ENCODE measurements at regions not wholly inside any gene's neighbourhood (a gene's known extent, or its start where the extent isn't known, plus 50 kb on each side); places are given as distances from the start of the nearest gene placed in this dataset.

- no peaks in the 10 kb centered on the region for H3K9me3 ChIP-seq (ENCODE audit: low read depth, low read length)
- H3K36me3 ChIP-seq (ENCODE audit: insufficient read depth, low read length) = no peaks in the 10 kb centered on the region
- no peak overlapping the region for H3K4me3 ChIP-seq
- no peak overlapping the region for H3K27ac ChIP-seq
- no peak for DNase-seq (ENCODE audit: low read depth, low spot score)
- TF ChIP-seq EZH2 (IDR thresholded peaks at IDR 0.05) (no peak), POLR2AphosphoS5 (IDR thresholded peaks at IDR 0.05; ENCODE audit: borderline replicate concordance, low read depth, low read length) (no peak), FOXP2 (optimal IDR thresholded peaks at IDR 0.05; ENCODE audit: control extremely low read depth, extremely low read length, insufficient read depth) (no peak)
- H3K9ac ChIP-seq (ENCODE audit: insufficient read length) = no peak overlapping the region
Observed at GRCh38 chr2:139214801-139215200, 434.6 kb upstream of the NXPH2 start.

GRCh38 chr2:139209586-139209985, 429.4 kb upstream of the NXPH2 start:
- no peak for DNase-seq (ENCODE audit: low read depth, low spot score)
- Histone ChIP-seq H3K27ac (no peak overlapping the region), H3K9me3 (ENCODE audit: low read depth, low read length) (no peaks in the 10 kb centered on the region), H3K9ac (ENCODE audit: insufficient read length) (no peak overlapping the region), H3K4me3 (no peak overlapping the region), H3K36me3 (ENCODE audit: insufficient read depth, low read length) (no peaks in the 10 kb centered on the region)
- TF ChIP-seq EZH2 (IDR thresholded peaks at IDR 0.05) (no peak), POLR2AphosphoS5 (IDR thresholded peaks at IDR 0.05; ENCODE audit: borderline replicate concordance, low read depth, low read length) (no peak)

GRCh38 chr2:139201516-139201915, 421.3 kb upstream of the NXPH2 start:
- no peak overlapping the region for H3K27ac ChIP-seq
- no peak overlapping the region for H3K9ac ChIP-seq (ENCODE audit: insufficient read length)
- no peaks in the 10 kb centered on the region for H3K9me3 ChIP-seq (ENCODE audit: low read depth, low read length)
- TF ChIP-seq FOXP2 (optimal IDR thresholded peaks at IDR 0.05; ENCODE audit: control extremely low read depth, extremely low read length, insufficient read depth) (no peak), EZH2 (IDR thresholded peaks at IDR 0.05) (no peak), POLR2AphosphoS5 (IDR thresholded peaks at IDR 0.05; ENCODE audit: borderline replicate concordance, low read depth, low read length) (no peak)
- no peaks in the 10 kb centered on the region for H3K36me3 ChIP-seq (ENCODE audit: insufficient read depth, low read length)
- no peak overlapping the region for H3K4me3 ChIP-seq
- no peak for DNase-seq (ENCODE audit: low read depth, low spot score)

- TF ChIP-seq FOXP2 (optimal IDR thresholded peaks at IDR 0.05; ENCODE audit: control extremely low read depth, extremely low read length, insufficient read depth) (no peak), EZH2 (IDR thresholded peaks at IDR 0.05) (no peak), POLR2AphosphoS5 (IDR thresholded peaks at IDR 0.05; ENCODE audit: borderline replicate concordance, low read depth, low read length) (no peak)
- Histone ChIP-seq H3K9ac (ENCODE audit: insufficient read length) (no peak overlapping the region), H3K4me3 (no peak overlapping the region), H3K9me3 (ENCODE audit: low read depth, low read length) (no peaks in the 10 kb centered on the region), H3K36me3 (ENCODE audit: insufficient read depth, low read length) (no peaks in the 10 kb centered on the region), H3K27ac (no peak overlapping the region)
- DNase-seq (ENCODE audit: low read depth, low spot score) = no peak
Observed at GRCh38 chr2:139196754-139197153, 416.6 kb upstream of the NXPH2 start.

- no peak for DNase-seq (ENCODE audit: low read depth, low spot score)
- Histone ChIP-seq H3K27ac (no peak overlapping the region), H3K9ac (ENCODE audit: insufficient read length) (no peak overlapping the region), H3K4me3 (no peak overlapping the region), H3K9me3 (ENCODE audit: low read depth, low read length) (no peaks in the 10 kb centered on the region), H3K36me3 (ENCODE audit: insufficient read depth, low read length) (no peaks in the 10 kb centered on the region)
- TF ChIP-seq FOXP2 (optimal IDR thresholded peaks at IDR 0.05; ENCODE audit: control extremely low read depth, extremely low read length, insufficient read depth) (no peak), POLR2AphosphoS5 (IDR thresholded peaks at IDR 0.05; ENCODE audit: borderline replicate concordance, low read depth, low read length) (no peak), EZH2 (IDR thresholded peaks at IDR 0.05) (no peak)
Observed at GRCh38 chr2:139194546-139194945, 414.4 kb upstream of the NXPH2 start.

- no peak overlapping the region for H3K9ac ChIP-seq (ENCODE audit: insufficient read length)
- no peak for TF ChIP-seq POLR2AphosphoS5 (IDR thresholded peaks at IDR 0.05; ENCODE audit: borderline replicate concordance, low read depth, low read length)
- TF ChIP-seq EZH2 (IDR thresholded peaks at IDR 0.05) = no peak
- no peak for TF ChIP-seq FOXP2 (optimal IDR thresholded peaks at IDR 0.05; ENCODE audit: control extremely low read depth, extremely low read length, insufficient read depth)
- no peak overlapping the region for H3K27ac ChIP-seq
- no peak for DNase-seq (ENCODE audit: low read depth, low spot score)
- H3K36me3 ChIP-seq (ENCODE audit: insufficient read depth, low read length) = no peaks in the 10 kb centered on the region
- no peaks in the 10 kb centered on the region for H3K9me3 ChIP-seq (ENCODE audit: low read depth, low read length)
- no peak overlapping the region for H3K4me3 ChIP-seq
Observed at GRCh38 chr2:139177041-139177440, 396.9 kb upstream of the NXPH2 start.

- H3K36me3 ChIP-seq (ENCODE audit: insufficient read depth, low read length) = no peaks in the 10 kb centered on the region
- H3K9me3 ChIP-seq (ENCODE audit: low read depth, low read length) = no peaks in the 10 kb centered on the region
- no peak overlapping the region for H3K27ac ChIP-seq
- peak; percentile 69 for DNase-seq (ENCODE audit: low read depth, low spot score)
- TF ChIP-seq POLR2AphosphoS5 (IDR thresholded peaks at IDR 0.05; ENCODE audit: borderline replicate concordance, low read depth, low read length) (no peak), FOXP2 (optimal IDR thresholded peaks at IDR 0.05; ENCODE audit: control extremely low read depth, extremely low read length, insufficient read depth) (peak; percentile 53), EZH2 (IDR thresholded peaks at IDR 0.05) (no peak)
- H3K9ac ChIP-seq (ENCODE audit: insufficient read length) = no peak overlapping the region
- H3K4me3 ChIP-seq = peak overlapping the region; percentile 26; the same call in 1 of the 2 replicates
Observed at GRCh38 chr2:139175510-139175909, 395.3 kb upstream of the NXPH2 start.

- Histone ChIP-seq H3K9ac (ENCODE audit: insufficient read length) (no peak overlapping the region), H3K27ac (no peak overlapping the region), H3K9me3 (ENCODE audit: low read depth, low read length) (no peaks in the 10 kb centered on the region), H3K36me3 (ENCODE audit: insufficient read depth, low read length) (no peaks in the 10 kb centered on the region), H3K4me3 (no peak overlapping the region)
- DNase-seq (ENCODE audit: low read depth, low spot score) = no peak
- TF ChIP-seq EZH2 (IDR thresholded peaks at IDR 0.05) (no peak), POLR2AphosphoS5 (IDR thresholded peaks at IDR 0.05; ENCODE audit: borderline replicate concordance, low read depth, low read length) (no peak), FOXP2 (optimal IDR thresholded peaks at IDR 0.05; ENCODE audit: control extremely low read depth, extremely low read length, insufficient read depth) (no peak)
Observed at GRCh38 chr2:139170406-139170805, 390.2 kb upstream of the NXPH2 start.

- Histone ChIP-seq H3K36me3 (ENCODE audit: insufficient read depth, low read length) (no peaks in the 10 kb centered on the region), H3K4me3 (no peak overlapping the region), H3K9me3 (ENCODE audit: low read depth, low read length) (no peaks in the 10 kb centered on the region), H3K9ac (ENCODE audit: insufficient read length) (no peak overlapping the region), H3K27ac (no peak overlapping the region)
- no peak for DNase-seq (ENCODE audit: low read depth, low spot score)
- no peak for TF ChIP-seq EZH2 (IDR thresholded peaks at IDR 0.05)
- TF ChIP-seq FOXP2 (optimal IDR thresholded peaks at IDR 0.05; ENCODE audit: control extremely low read depth, extremely low read length, insufficient read depth) = no peak
- no peak for TF ChIP-seq POLR2AphosphoS5 (IDR thresholded peaks at IDR 0.05; ENCODE audit: borderline replicate concordance, low read depth, low read length)
Observed at GRCh38 chr2:139165601-139166000, 385.4 kb upstream of the NXPH2 start.
